GM12865 (cell line): ENCODE measurements at regions not wholly inside any gene's neighbourhood (a gene's known extent, or its start where the extent isn't known, plus 50 kb on each side); places are given as distances from the start of the nearest gene placed in this dataset.
"Not testable (repeated sequence)": the region's sequence is repeated elsewhere in the genome, so short reads cannot be mapped to it uniquely, and the experiment has no call there.

Experiments used
- DNase-seq: peaks from one replicate; pipeline ENCODE4 v3.0.0; 2010; ENCODE audit warnings: low read depth
- H3K4me3 ChIP-seq: 2 replicates; pipeline ENCODE4 v1.5.1; 2011; ENCODE audit warnings: mild to moderate bottlenecking, low read depth, low read length, control low read depth

DNA sequence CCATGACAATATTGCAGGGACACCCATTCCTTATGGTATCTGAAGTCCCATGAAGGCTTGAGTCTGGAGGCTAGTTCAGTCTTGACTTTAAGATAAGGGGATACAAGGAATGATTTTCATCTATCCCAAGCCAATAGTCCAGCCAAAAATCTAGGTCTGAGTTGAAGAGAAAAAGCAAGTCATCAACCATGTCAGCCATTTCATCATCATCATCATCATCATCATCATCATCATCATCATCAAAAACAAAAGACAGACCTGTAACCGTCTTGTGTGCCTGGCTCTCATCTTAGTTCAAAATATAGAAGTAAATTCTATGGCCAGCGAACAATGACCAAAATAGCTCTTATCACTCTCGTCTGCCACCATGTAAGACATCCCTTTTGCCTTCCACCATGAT lies 59.5 kb upstream of the FAM90A26 start:
- not testable (repeated sequence) for DNase-seq, H3K4me3 ChIP-seq

DNA sequence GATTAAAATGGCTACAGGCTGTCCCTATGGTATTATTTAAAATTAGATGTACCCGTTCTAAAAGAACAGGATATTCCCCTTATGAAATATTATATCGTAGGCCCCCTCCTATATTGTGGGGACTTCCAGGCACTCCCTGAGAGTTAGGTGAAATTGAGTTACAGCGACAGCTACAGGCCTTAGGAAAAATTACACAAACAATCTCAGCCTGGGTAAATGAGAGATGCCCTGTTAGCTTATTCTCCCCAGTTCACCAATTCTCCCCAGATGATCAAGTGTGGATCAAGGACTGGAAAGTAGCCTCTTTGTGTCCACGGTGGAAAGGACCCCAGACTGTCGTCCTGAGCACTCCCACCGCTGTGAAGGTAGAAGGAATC lies 67.1 kb upstream of the FAM90A26 start:
- DNase-seq, H3K4me3 ChIP-seq: not testable (repeated sequence)

DNA sequence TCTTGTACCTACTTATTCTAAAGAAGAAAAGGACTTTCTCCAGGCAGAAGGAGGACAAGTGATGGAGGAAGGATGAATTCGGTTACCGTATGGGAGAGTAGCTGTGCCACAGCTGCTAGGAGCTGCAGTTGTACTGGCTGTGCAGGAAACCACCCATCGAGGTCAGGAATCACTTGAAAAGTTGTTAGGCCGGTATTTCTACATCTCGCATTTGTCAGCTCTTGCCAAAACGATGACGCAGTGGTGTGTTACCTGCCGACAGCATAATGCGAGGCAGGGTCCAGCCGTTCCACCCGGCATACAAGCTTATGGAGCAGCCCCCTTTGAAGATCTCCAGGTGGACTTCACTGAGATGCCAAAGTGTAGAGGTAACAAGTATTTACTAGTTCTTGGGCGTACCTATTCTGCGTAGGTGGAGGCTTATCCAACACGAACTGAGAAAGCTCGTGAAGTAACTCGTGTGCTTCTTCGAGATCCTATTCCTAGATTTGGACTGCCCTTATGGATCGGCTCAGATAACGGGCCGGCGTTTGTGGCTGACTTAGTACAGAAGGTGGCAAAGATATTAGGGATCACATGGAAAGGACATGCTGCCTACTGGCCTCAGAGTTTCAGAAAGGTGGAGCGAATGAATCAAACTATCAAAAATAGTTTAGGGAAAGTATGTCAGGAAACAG lies 67.6 kb upstream of the FAM90A26 start:
- not testable (repeated sequence) for DNase-seq, H3K4me3 ChIP-seq

DNA sequence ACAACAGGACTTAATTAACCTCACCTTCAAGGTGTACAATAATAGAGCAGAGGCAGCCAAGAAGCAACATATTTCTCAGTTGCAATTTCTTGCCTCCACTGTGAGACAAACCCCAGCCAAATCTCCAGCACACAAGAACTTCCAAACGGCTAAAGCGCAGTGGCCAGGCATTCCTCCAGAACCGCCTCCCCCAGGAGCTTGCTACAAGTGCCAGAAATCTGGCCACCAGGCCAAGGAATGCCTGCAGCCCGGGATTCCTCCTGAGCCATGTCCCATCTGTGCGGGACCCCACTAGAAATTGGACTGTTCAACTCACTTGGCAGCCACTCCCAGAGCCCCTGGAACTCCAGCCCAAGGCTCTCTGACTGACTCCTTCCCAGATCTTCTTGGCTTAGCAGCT lies 73.9 kb upstream of the FAM90A26 start:
- H3K4me3 ChIP-seq, DNase-seq: not testable (repeated sequence)

DNA sequence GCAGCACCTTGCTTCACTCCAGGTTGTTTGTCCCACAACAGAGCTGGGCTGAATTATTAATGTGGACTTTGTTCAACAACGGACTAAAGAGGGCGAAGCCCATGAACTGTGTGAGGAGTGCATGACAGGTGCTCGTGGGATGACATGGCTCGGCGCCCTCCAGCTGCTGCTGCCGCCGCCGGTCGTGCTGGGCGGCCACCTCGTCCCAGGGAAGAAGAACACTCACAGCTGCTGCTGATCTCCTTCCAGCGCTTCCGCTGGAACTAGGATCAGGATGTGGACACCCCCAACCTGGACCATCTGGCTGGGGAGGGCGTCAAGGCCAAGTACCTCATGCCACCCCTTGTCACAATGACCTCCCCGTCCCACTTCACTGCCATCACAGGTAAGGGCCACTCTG lies 91.4 kb upstream of the FAM90A26 start:
- DNase-seq, H3K4me3 ChIP-seq: not testable (repeated sequence)

DNA sequence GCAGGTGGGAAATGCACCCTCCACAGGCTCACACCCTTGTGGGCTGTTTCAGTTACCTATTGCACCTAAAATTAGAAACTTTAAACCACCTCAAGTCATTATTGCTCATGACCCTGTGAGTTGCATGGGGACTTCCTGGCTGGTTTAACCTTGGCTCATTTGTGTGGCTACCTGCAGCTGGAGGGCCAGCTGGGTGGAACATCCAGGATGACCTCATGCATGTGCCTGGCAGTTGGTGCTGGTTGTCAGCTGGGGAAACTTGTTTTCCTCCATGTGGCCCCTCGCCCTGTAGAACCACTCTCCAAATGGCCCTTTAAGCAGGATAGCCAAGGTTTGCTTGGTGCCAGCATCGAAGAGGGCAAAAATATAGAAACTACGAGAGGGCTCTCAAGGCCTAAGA lies 93.2 kb upstream of the FAM90A26 start:
- not testable (repeated sequence) for DNase-seq, H3K4me3 ChIP-seq

DNA sequence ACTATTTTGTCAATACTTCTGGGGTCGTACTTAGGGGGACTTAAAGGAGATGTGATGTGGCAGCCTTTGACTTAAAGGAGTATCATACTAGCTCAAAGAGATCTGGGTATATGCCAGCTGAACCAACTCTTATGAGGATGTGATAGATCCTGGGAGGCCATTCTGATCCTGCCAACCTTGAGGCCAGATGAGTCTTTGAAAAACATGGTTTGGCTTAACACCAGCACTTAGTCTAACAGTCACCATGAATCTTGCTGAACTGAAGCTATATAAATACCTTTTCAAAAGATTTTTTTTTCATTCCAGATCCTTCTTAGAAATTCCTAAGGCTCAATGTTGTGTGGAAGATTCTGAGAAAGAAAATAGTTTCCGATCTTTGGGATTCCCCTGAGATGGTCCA lies 93.7 kb upstream of the FAM90A26 start:
- DNase-seq, H3K4me3 ChIP-seq: not testable (repeated sequence)

DNA sequence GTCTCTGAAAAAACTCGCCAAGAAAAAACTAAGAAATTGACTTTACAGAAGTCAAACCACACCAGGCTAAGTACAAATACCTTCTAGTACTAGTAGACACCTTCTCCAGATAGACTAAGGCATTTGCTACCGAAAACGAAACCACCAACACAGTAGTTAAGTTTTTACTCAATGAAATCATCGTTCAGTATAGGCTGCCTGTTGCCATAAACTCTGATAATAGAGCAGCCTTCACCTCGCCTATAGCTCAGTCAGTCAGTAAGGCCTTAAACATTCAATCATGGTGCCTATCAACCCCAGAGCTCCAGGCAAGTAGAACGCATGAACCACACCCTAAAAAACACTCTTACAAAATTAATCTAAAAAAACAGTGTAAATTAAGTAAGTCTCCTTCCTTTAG lies 96.8 kb upstream of the FAM90A26 start:
- not testable (repeated sequence) for DNase-seq, H3K4me3 ChIP-seq

DNA sequence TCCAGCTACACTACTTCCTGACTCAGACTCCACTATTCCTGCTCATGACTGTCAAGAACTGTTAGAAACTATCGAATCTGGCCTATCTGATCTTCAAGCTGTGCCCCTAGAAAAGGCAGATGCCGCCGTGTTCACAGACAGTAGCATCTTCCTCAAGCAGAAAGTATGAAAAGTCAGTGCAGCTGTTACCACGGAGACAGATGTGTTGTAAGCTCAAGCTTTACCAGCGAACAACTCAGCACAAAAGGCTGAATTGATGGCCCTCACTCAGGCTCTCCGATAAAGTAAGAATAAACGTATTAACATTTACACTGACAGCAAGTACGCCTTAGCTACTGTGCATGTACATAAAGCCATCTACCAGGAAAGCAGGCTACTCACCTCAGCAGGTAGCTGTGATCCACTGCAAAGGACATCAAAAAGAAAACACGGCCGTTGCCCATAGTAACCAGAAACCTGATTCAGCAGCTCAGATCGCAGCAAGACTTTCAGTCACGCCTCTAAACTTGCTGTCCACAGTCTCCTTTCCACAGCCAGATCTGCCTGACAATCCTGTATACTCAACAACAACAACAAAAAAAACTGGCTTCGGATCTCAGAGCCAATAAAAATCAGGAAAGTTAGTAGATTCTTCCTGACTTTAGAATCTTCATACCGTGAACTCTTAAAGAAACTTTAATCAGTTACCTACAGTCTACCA lies 97.5 kb upstream of the FAM90A26 start:
- not testable (repeated sequence) for H3K4me3 ChIP-seq, DNase-seq

DNA sequence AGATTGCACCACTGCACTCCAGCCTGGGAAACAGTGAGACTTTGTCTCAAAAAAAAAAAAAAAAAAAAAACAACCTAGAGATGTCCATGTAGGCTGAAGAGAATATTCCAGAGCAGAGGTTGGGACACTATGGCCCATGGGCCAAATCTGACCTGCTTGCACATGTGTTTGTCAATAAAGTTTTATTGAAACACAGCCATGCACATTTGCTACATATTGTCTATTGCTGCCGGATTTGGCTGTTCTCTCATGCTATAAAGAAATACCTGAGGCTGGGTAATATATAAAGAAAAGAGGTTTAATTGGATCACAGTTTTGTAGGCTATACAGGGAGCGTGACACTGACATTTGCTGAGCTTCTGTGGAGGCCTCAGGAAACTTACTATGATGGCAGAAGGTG lies 102.3 kb upstream of the FAM90A26 start:
- not testable (repeated sequence) for H3K4me3 ChIP-seq, DNase-seq

DNA sequence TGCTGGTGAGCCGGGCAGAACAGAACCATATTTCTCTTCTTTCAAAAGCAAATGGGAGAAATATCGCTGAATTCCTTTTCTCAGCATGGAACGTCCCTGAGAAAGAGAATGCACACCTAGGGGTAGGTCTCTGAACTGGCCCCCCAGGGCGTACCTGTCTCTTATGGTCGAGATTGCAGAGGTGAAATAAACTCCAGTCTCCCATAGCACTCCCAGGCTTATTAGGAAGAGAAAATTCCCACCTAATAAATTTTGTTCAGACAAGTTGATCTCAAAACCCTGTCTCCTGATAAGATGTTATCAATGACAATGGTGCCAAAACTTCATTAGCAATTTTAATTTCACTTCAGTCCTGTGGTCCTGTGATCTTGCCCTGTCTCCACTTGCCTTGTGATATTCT lies 106.6 kb upstream of the FAM90A26 start:
- H3K4me3 ChIP-seq, DNase-seq: not testable (repeated sequence)

DNA sequence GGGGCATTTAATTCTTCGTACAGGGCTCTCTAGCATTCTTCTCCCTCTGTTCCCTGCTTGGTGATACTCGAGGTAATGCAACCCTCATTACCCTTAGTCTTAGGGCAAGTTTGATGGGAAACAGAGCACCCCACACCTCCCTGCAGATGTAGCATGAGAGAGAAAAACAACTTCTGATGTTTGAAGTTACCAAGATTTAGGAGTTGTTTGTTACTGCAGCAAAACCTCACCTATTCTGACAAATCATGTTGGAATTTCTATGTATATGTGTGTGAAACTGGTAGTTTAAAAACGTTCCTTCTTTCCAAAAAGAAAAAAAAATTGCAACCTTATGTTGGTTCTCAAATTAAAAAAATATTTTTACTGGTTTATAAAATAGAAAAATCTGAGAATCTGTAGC lies 145.3 kb upstream of the FAM90A26 start:
- H3K4me3 ChIP-seq, result not testable (repeated sequence)

DNA sequence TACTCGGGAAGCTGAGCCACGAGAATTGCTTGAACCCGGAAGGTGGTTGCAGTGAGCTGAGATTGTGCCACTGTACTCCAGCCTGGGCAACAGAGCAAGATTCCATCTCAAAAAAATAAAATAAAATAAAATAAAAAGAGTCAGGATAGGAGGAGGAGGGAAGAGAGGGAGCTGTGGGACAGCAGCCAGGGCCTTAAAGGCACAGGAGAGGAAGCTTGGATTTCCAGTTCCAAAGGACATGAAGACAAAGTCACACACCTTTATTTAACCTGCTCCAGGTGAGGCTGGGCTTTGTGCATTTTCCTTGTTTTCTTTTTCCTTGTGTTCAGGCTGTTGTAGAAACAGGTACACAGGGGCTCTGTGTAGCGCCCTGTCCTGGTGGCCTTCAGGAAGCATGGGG lies 138.2 kb upstream of the HMX1 start:
- not testable (repeated sequence) for H3K4me3 ChIP-seq, DNase-seq

More for the DNA sequence above, 145.3 kb upstream of the FAM90A26 start:
- DNase-seq, result not testable (repeated sequence)

DNA sequence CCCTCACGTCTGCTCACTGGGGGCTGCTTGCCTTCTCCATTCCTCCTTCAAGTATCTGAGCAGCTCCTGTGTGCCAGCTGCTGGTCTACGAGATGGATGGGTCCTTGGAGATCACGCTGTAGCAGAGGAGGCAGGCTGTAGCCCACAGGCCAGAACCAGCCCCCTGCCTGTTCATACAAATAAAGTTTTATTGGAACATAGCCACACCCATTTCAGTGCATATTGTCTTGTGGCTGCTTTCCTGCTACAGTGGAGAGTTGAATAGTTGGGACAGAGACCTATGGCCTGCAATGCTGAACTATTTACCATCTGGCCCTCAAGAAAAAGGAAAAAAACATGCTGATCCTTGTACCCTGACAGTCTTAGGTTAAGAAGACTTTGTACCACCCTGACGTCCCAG lies 136.8 kb upstream of the HMX1 start:
- H3K4me3 ChIP-seq, DNase-seq: not testable (repeated sequence)

DNA sequence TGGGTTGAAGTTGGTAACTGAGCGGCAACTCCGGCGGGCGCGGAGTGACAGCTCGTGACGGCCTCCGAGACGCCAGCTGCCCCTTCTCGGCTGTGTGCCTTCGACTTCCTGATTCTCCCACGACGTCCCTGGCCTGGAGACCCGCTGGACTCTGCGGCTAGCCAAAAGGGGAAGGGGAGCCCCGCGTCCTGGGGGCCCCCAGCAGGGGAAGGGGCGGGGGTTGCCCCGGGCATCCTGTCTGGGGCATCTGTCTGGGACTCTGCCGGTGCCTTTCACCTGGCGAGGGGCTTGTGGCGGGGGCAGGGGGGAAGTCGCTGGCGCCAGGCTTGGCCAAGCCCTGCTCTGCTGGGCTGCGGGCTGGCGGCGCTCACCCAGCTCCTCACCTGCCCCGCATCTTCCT lies 129.5 kb upstream of the HMX1 start:
- not testable (repeated sequence) for DNase-seq, H3K4me3 ChIP-seq
